ENCODE measurements at regions not wholly inside any gene's neighbourhood (a gene's known extent, or its start where the extent isn't known, plus 50 kb on each side); places are given as distances from the start of the nearest gene placed in this dataset.

DNA sequence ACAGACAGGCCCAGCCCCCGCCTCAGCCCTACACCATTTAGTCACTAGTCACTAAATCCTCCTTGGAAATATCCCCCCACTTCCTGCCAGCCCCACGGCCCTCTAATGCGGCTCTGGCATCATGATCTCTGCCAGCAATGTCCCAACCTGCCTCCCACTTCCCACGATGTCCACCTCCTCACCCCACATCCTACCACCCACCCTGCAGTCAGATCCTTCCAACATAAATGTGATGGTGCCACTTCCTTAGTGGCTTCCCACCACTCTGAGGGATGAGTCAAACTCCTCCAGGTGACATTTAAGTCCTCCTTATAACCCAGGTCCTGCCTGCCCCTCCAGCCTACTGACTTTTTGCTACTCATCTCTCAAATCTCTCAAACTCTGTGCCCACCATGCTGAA, 167.5 kb downstream of the SHQ1 start:
- TF ChIP-seq CTCF (IDR thresholded peaks at IDR 0.05), result no peak
- 87 to 91% methylated on average over 4 of the region's 4 CpGs for WGBS, 2 donors (ENCODE audit: low coverage in 1 of 2)
- H3K27ac ChIP-seq, result no peak overlapping the region
- no peak for DNase-seq
- H3K36me3 ChIP-seq, result no peaks in the 10 kb centered on the region
- intact Hi-C loops (cut with DNase I; ENCODE audit: low total_unique reads), result no loop called here
- H3K27me3 ChIP-seq, result no peaks in the 10 kb centered on the region
- no peak overlapping the region for H3K4me3 ChIP-seq
- H3K4me1 ChIP-seq, result peaks cover 0 to 9% (median 5%) of the 10 kb centered on the region in 4 donors
- H3K9me3 ChIP-seq, result no peaks in the 10 kb centered on the region
- in situ Hi-C loops (cut with MboI; ENCODE audit: low pct_ligation_motif_present in 1 of 4, low pct_unique_long_range_greater_than_20kb in 1 of 4, low sequenced_read_pairs in 3 of 4), result no loop called here

DNA sequence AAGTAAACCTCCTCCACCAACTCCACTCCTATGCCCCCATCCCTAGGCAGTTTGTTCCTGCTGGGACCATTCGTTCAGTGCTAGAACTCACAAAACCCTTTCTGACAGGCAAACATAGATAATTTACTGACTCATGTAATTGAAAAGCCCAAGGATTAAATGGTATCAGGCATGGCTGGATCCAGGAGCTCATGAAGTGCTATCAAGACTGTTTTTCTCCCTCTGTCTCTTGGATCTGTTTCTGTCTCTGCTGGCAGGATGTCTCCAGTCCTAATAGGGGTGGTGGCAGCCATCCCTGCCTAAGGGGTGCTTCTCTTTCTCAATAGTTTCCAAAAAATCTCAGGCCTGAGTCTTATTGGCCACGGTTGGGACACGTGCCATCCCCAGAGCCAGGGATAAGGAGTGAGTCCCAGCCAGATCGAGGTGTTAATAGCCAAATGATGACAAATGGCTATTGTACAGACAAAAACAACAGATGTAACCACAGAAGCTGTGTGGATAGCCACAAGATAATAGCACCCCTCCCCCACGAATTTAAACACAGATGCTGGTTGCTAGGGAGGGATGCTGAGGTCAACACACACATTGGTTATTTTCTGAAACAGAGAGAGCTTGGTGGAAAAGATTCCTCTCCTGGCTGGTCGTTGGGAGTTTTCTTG, 168.6 kb downstream of the SHQ1 start:
- H3K9me3 ChIP-seq, result no peaks in the 10 kb centered on the region
- no peak for DNase-seq
- intact Hi-C loops (cut with DNase I; ENCODE audit: low total_unique reads), result no loop called here

GRCh38 chr3:72678867-72679266, 169.4 kb downstream of the SHQ1 start:
- Histone ChIP-seq H3K4me1 (peaks cover 0 to 9% (median 5%) of the 10 kb centered on the region in 4 donors), H3K9me3 (no peaks in the 10 kb centered on the region), H3K4me3 (no peak overlapping the region), H3K27ac (no peak overlapping the region), H3K27me3 (no peaks in the 10 kb centered on the region), H3K36me3 (no peaks in the 10 kb centered on the region)
- in situ Hi-C loops (cut with MboI; ENCODE audit: low pct_ligation_motif_present in 1 of 4, low pct_unique_long_range_greater_than_20kb in 1 of 4, low sequenced_read_pairs in 3 of 4), result no loop called here
- DNase-seq, result no peak
- TF ChIP-seq POLR2A (IDR thresholded peaks at IDR 0.05), result no peak
- TF ChIP-seq EP300 (IDR thresholded peaks at IDR 0.05; ENCODE audit: low read depth), result no peak
- TF ChIP-seq POLR2AphosphoS5 (IDR thresholded peaks at IDR 0.05), result no peak
- no peak for TF ChIP-seq CTCF (IDR thresholded peaks at IDR 0.05)
- 79 to 85% methylated on average over 4 to 6 of the region's 6 CpGs for WGBS, 2 donors (ENCODE audit: low coverage in 1 of 2)
- intact Hi-C loops (cut with DNase I; ENCODE audit: low total_unique reads), result no loop called here

More for the DNA sequence above, 168.6 kb downstream of the SHQ1 start:
- in situ Hi-C loops (cut with MboI; ENCODE audit: low pct_ligation_motif_present in 1 of 4, low pct_unique_long_range_greater_than_20kb in 1 of 4, low sequenced_read_pairs in 3 of 4), result no loop called here
- TF ChIP-seq POLR2A (IDR thresholded peaks at IDR 0.05) (no peak), CTCF (IDR thresholded peaks at IDR 0.05) (no peak), EP300 (IDR thresholded peaks at IDR 0.05; ENCODE audit: low read depth) (no peak), POLR2AphosphoS5 (IDR thresholded peaks at IDR 0.05) (no peak)
- H3K4me3 ChIP-seq, result no peak overlapping the region
- H3K4me1 ChIP-seq, result peaks cover 0 to 9% (median 5%) of the 10 kb centered on the region in 4 donors
- WGBS, 2 donors (ENCODE audit: low coverage in 1 of 2), result 50 to 56% methylated on average over 1 to 6 of the region's 6 CpGs
- no peaks in the 10 kb centered on the region for H3K27me3 ChIP-seq
- no peaks in the 10 kb centered on the region for H3K36me3 ChIP-seq
- H3K27ac ChIP-seq, result no peak overlapping the region

GRCh38 chr3:72678380-72678779, 169.9 kb downstream of the SHQ1 start:
- Histone ChIP-seq H3K27ac (no peak overlapping the region), H3K4me3 (no peak overlapping the region), H3K36me3 (no peaks in the 10 kb centered on the region), H3K27me3 (no peaks in the 10 kb centered on the region), H3K9me3 (no peaks in the 10 kb centered on the region), H3K4me1 (peaks cover 0 to 9% (median 5%) of the 10 kb centered on the region in 4 donors)
- intact Hi-C loops (cut with DNase I; ENCODE audit: low total_unique reads), result no loop called here
- in situ Hi-C loops (cut with MboI; ENCODE audit: low pct_ligation_motif_present in 1 of 4, low pct_unique_long_range_greater_than_20kb in 1 of 4, low sequenced_read_pairs in 3 of 4), result no loop called here
- WGBS, 2 donors (ENCODE audit: low coverage in 1 of 2), result 51 to 60% methylated on average over 3 of the region's 3 CpGs
- TF ChIP-seq POLR2A (IDR thresholded peaks at IDR 0.05), result no peak
- no peak for TF ChIP-seq EP300 (IDR thresholded peaks at IDR 0.05; ENCODE audit: low read depth)
- no peak for TF ChIP-seq POLR2AphosphoS5 (IDR thresholded peaks at IDR 0.05)
- no peak for TF ChIP-seq CTCF (IDR thresholded peaks at IDR 0.05)
- no peak for DNase-seq

All from transverse colon (tissue), 4 donors.